ENCODE measurements at regions not wholly inside any gene's neighbourhood (a gene's known extent, or its start where the extent isn't known, plus 50 kb on each side); places are given as distances from the start of the nearest gene placed in this dataset.

DNA sequence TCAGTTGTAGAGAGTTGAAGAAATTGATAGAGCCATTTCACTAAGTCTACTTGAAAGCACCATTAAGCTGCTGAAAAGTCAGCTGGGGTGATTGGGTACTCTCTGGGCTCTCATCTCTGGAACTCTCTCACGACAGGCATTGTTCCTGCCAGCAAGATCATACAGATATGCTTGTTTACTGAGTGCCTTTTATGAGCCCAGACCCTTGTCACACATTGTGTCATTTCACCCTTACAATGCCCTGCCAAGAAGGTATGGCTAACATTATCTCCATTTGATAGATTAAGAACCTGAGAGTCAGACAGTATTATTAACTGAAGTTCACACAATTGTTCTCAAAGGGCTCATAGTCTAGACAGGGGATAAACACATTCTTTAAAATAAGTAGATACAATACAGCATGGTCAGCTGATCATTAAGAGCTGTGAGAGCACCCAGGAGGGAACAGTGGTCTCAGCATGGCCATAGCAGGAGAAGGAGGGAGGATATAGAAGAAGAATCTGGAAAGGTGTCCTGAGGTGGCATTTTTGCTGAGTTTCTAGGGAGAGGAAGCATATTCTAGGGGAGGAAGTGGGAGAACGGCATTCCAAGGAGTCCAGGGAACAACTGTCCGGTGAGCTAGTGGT, 580.5 kb downstream of the INSC start:
- H3K79me2 ChIP-seq (ENCODE audit: low read length): no peaks in the 10 kb centered on the region
- ChIA-PET POLR2A (ENCODE audit: unreplicated experiment) (no interaction called here), CTCF (no interaction called here)
- DNase-seq (no peak), ATAC-seq (no peak)
- no TSS peak for BruUV-seq (replicated peaks)
- H4K20me1 ChIP-seq (ENCODE audit: low read length): no peaks in the 10 kb centered on the region
- no peaks in the 10 kb centered on the region for H3K9me2 ChIP-seq (replicated peaks; ENCODE audit: low read length)
- no peak overlapping the region for H3K27ac ChIP-seq (ENCODE audit: low read length)
- no peaks in the 10 kb centered on the region for H3K4me1 ChIP-seq (ENCODE audit: insufficient read depth, low read length)
- no peaks in the 10 kb centered on the region for H3F3A ChIP-seq (ENCODE audit: low read length, unreplicated experiment)
- no peak overlapping the region for H2AFZ ChIP-seq (ENCODE audit: low read length)
- no peak overlapping the region for H3K4me2 ChIP-seq (ENCODE audit: low read length)
- no peaks in the 10 kb centered on the region for H3K36me3 ChIP-seq (ENCODE audit: low read depth, low read length)
- intact Hi-C loops (cut with micrococcal nuclease): no loop called here
- no peak overlapping the region for H3K9ac ChIP-seq (ENCODE audit: low read length)
- H3K27me3 ChIP-seq (ENCODE audit: low read length): no peaks in the 10 kb centered on the region
- TF ChIP-seq, protein P1, sequence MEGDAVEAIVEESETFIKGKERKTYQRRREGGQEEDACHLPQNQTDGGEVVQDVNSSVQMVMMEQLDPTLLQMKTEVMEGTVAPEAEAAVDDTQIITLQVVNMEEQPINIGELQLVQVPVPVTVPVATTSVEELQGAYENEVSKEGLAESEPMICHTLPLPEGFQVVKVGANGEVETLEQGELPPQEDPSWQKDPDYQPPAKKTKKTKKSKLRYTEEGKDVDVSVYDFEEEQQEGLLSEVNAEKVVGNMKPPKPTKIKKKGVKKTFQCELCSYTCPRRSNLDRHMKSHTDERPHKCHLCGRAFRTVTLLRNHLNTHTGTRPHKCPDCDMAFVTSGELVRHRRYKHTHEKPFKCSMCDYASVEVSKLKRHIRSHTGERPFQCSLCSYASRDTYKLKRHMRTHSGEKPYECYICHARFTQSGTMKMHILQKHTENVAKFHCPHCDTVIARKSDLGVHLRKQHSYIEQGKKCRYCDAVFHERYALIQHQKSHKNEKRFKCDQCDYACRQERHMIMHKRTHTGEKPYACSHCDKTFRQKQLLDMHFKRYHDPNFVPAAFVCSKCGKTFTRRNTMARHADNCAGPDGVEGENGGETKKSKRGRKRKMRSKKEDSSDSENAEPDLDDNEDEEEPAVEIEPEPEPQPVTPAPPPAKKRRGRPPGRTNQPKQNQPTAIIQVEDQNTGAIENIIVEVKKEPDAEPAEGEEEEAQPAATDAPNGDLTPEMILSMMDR (conservative IDR thresholded peaks at IDR 0.05; ENCODE audit: low read depth, low read length): no peak
- TF ChIP-seq EZH2phosphoT487 (IDR thresholded peaks at IDR 0.05; ENCODE audit: borderline replicate concordance, low read length) (no peak), EZH2 (IDR thresholded peaks at IDR 0.05; ENCODE audit: low read length, unreplicated experiment) (no peak)
- no peaks in the 10 kb centered on the region for H3K9me3 ChIP-seq (ENCODE audit: low read length)
- no peak overlapping the region for H3K4me3 ChIP-seq (ENCODE audit: low read length)

DNA sequence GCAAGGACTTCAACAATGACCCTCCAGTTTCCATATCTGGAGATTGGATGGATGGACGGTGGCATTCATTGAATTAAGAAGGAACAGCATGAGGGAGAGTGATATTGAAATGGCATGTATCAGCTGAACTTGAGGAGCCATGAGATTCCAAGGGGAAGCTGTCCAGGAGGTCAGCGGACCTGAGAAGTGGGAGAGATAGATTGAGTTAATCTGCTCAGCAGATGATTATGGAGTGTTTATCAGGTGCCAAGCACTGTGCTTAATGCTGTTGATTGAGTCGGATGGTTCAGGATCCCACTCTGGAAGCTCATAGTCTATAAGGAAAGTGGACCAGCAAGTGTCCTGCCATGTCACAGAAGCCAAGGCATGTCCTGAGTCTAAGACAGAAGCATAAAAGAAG, 581.3 kb downstream of the INSC start:
- no peaks in the 10 kb centered on the region for H3K9me2 ChIP-seq (replicated peaks; ENCODE audit: low read length)
- no peak for ATAC-seq
- H3K9ac ChIP-seq (ENCODE audit: low read length): no peak overlapping the region
- H3K4me3 ChIP-seq (ENCODE audit: low read length): no peak overlapping the region
- H3F3A ChIP-seq (ENCODE audit: low read length, unreplicated experiment): no peaks in the 10 kb centered on the region
- no peak overlapping the region for H3K4me2 ChIP-seq (ENCODE audit: low read length)
- no peaks in the 10 kb centered on the region for H3K79me2 ChIP-seq (ENCODE audit: low read length)
- no peaks in the 10 kb centered on the region for H3K4me1 ChIP-seq (ENCODE audit: insufficient read depth, low read length)
- no peak overlapping the region for H2AFZ ChIP-seq (ENCODE audit: low read length)
- ChIA-PET CTCF (no interaction called here), POLR2A (ENCODE audit: unreplicated experiment) (no interaction called here)
- intact Hi-C loops (cut with micrococcal nuclease): no loop called here
- no peaks in the 10 kb centered on the region for H3K36me3 ChIP-seq (ENCODE audit: low read depth, low read length)
- TF ChIP-seq EZH2phosphoT487 (IDR thresholded peaks at IDR 0.05; ENCODE audit: borderline replicate concordance, low read length): no peak
- TF ChIP-seq EZH2 (IDR thresholded peaks at IDR 0.05; ENCODE audit: low read length, unreplicated experiment): no peak
- TF ChIP-seq, protein P1 (conservative IDR thresholded peaks at IDR 0.05; ENCODE audit: low read depth, low read length): no peak
- H3K27ac ChIP-seq (ENCODE audit: low read length): no peak overlapping the region
- H3K27me3 ChIP-seq (ENCODE audit: low read length): no peaks in the 10 kb centered on the region
- H4K20me1 ChIP-seq (ENCODE audit: low read length): no peaks in the 10 kb centered on the region
- H3K9me3 ChIP-seq (ENCODE audit: low read length): no peaks in the 10 kb centered on the region
- no peak for DNase-seq
- no TSS peak for BruUV-seq (replicated peaks)

DNA sequence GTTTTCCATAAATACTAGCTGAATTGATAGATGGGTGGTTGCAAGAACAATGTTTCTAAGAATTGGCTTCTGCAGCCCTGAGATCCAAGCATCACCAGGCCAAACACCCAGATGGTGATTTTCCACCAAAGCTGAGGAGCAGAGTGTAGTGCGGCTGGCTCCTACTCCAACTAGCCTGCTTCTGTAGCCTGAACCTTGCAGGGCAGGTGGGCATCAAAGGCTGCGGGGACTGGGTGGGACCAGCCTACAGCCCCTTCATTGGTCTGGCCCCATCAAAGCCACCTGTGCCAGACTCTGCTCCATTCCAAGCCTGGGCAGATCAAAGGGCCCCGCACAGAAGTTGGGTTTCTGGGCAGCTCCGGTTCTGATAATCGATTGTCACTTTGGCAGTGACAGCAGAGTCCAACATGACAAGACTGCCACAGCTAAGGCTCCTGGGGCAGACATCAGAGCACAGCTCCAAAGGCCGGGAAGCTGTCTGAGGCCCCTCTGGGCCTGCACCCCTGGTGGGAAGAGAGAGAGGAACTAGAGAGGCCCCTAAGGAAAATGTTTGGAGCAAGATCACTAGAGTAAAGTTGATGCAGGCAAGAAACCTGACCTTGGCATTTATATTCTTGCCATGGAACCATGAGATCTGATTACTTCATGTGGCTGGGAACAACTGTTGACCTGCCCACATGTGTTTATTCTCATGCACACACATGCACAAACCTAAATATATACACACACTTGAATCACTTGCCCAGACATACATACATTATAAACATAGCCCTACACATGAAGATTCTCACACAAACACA, 582.9 kb downstream of the INSC start:
- Histone ChIP-seq H3K9me2 (replicated peaks; ENCODE audit: low read length) (no peaks in the 10 kb centered on the region), H3K4me3 (ENCODE audit: low read length) (no peak overlapping the region), H3K27me3 (ENCODE audit: low read length) (no peaks in the 10 kb centered on the region), H3K9me3 (ENCODE audit: low read length) (no peaks in the 10 kb centered on the region), H3K36me3 (ENCODE audit: low read depth, low read length) (no peaks in the 10 kb centered on the region), H3K9ac (ENCODE audit: low read length) (no peak overlapping the region), H3K4me1 (ENCODE audit: insufficient read depth, low read length) (no peaks in the 10 kb centered on the region), H3F3A (ENCODE audit: low read length, unreplicated experiment) (no peaks in the 10 kb centered on the region), H3K27ac (ENCODE audit: low read length) (no peak overlapping the region), H3K4me2 (ENCODE audit: low read length) (no peak overlapping the region), H4K20me1 (ENCODE audit: low read length) (no peaks in the 10 kb centered on the region), H3K79me2 (ENCODE audit: low read length) (no peaks in the 10 kb centered on the region), H2AFZ (ENCODE audit: low read length) (no peak overlapping the region)
- DNase-seq (no peak), ATAC-seq (no peak)
- ChIA-PET POLR2A (ENCODE audit: unreplicated experiment) (no interaction called here), CTCF (no interaction called here)
- TF ChIP-seq, protein P1 (conservative IDR thresholded peaks at IDR 0.05; ENCODE audit: low read depth, low read length): no peak
- no peak for TF ChIP-seq EZH2 (IDR thresholded peaks at IDR 0.05; ENCODE audit: low read length, unreplicated experiment)
- no TSS peak for BruUV-seq (replicated peaks)
- intact Hi-C loops (cut with micrococcal nuclease): no loop called here
